GM23338 (cell line): ENCODE measurements at regions not wholly inside any gene's neighbourhood (a gene's known extent, or its start where the extent isn't known, plus 50 kb on each side); places are given as distances from the start of the nearest gene placed in this dataset.

Source experiments
- ATAC-seq: fragments of 200-7000 bp; cut with Tn5 transposase; 3 replicates; pipeline ENCODE4 v1.9.1; 2020
- DNase-seq: peaks from one replicate; pipeline ENCODE4 v3.0.0-alpha.2; 2015; ENCODE audit warnings: low spot score
- H2AFZ ChIP-seq: fragments of 200-600 bp; sonication (generic); 2 replicates; pipeline ENCODE4 v1.8.0; 2016; ENCODE audit warnings: antibody characterized with exemption, mild to moderate bottlenecking, moderate library complexity
- H3F3A ChIP-seq: fragments of 200-600 bp; sonication (generic); replicated peaks from 2 replicates; pipeline ENCODE4 v1.8.0; 2017; ENCODE audit warnings: antibody characterized with exemption, mixed run types, low read depth
- H3K27ac ChIP-seq: fragments of 200-600 bp; sonication (generic); 2 replicates; pipeline ENCODE4 v1.6.1; 2016; ENCODE audit warnings: low read depth
- H3K27me3 ChIP-seq: fragments of 200-600 bp; sonication (generic); 2 replicates; pipeline ENCODE4 v1.8.0; 2016; ENCODE audit warnings: mild to moderate bottlenecking, mixed run types, moderate library complexity; ENCODE audit not compliant: insufficient read depth
- H3K36me3 ChIP-seq: fragments of 200-600 bp; sonication (generic); 2 replicates; pipeline ENCODE4 v1.8.0; 2016; ENCODE audit warnings: mild to moderate bottlenecking; ENCODE audit not compliant: insufficient read depth
- H3K4me1 ChIP-seq: fragments of 200-600 bp; sonication (generic); 2 replicates; pipeline ENCODE4 v1.8.0; 2016; ENCODE audit warnings: mild to moderate bottlenecking, moderate library complexity; ENCODE audit not compliant: insufficient read depth
- H3K4me2 ChIP-seq: fragments of 200-600 bp; sonication (generic); 2 replicates; pipeline ENCODE4 v1.7.1; 2017; ENCODE audit warnings: mixed run types
- H3K4me3 ChIP-seq: fragments of 200-600 bp; sonication (generic); 2 replicates; pipeline ENCODE4 v1.6.1; 2016; ENCODE audit warnings: mixed run types
- H3K79me2 ChIP-seq: fragments of 200-600 bp; sonication (generic); replicated peaks from 2 replicates; pipeline ENCODE4 v1.8.0; 2017; ENCODE audit warnings: mild to moderate bottlenecking; ENCODE audit not compliant: insufficient read depth
- H3K9me2 ChIP-seq: fragments of 200-600 bp; sonication (generic); 2 replicates; pipeline ENCODE4 v1.8.0; 2017; ENCODE audit not compliant: insufficient read depth
- H4K20me1 ChIP-seq: fragments of 200-600 bp; sonication (generic); replicated peaks from 2 replicates; pipeline ENCODE4 v1.8.0; 2017; ENCODE audit warnings: mild to moderate bottlenecking; ENCODE audit not compliant: insufficient read depth
- H3K27ac Mint-ChIP-seq: 2 replicates; pipeline ENCODE4 v1.8.0; 2020; ENCODE audit warnings: inconsistent platforms, mild to moderate bottlenecking, moderate library complexity, mixed read lengths
- H3K27me3 Mint-ChIP-seq: 3 replicates; pipeline ENCODE4 v1.8.0; 2022; ENCODE audit warnings: low read depth, mild to moderate bottlenecking, moderate library complexity, mixed read lengths, inconsistent platforms; ENCODE audit not compliant: insufficient read depth, poor library complexity
- H3K36me3 Mint-ChIP-seq: 3 replicates; pipeline ENCODE4 v1.8.0; 2021; ENCODE audit warnings: low read depth, mild to moderate bottlenecking, inconsistent platforms, moderate library complexity, mixed read lengths
- H3K4me1 Mint-ChIP-seq: 3 replicates; pipeline ENCODE4 v1.8.0; 2020; ENCODE audit warnings: mild to moderate bottlenecking, inconsistent platforms, mixed read lengths
- H3K4me3 Mint-ChIP-seq: 3 replicates; pipeline ENCODE4 v1.8.0; 2021; ENCODE audit warnings: moderate library complexity, mild to moderate bottlenecking, inconsistent platforms, mixed read lengths
- H3K9me3 Mint-ChIP-seq: 3 replicates; pipeline ENCODE4 v1.8.0; 2020; ENCODE audit warnings: moderate library complexity, mild to moderate bottlenecking, inconsistent platforms, mixed read lengths
- CREB1 ChIP-seq: fragments of 250-450 bp; sonication (Bioruptor Pico); IDR thresholded peaks from 2 replicates; pipeline ENCODE4 v1.5.0; 2020; ENCODE audit warnings: low read depth, mild to moderate bottlenecking, moderate library complexity
- EZH2 ChIP-seq: fragments of 200-600 bp; sonication (generic); IDR thresholded peaks from one replicate; pipeline ENCODE4 v1.8.0; 2017; ENCODE audit warnings: antibody characterized with exemption, mild to moderate bottlenecking, low read depth; ENCODE audit not compliant: unreplicated experiment
- EZH2phosphoT487 ChIP-seq: fragments of 200-600 bp; sonication (generic); IDR thresholded peaks from one replicate; pipeline ENCODE4 v1.8.1; 2018; ENCODE audit warnings: antibody characterized with exemption; ENCODE audit not compliant: unreplicated experiment
- JUNB ChIP-seq: IDR thresholded peaks from one replicate; pipeline ENCODE4 v1.6.1; 2016; ENCODE audit warnings: antibody characterized with exemption; ENCODE audit not compliant: unreplicated experiment
- NANOG ChIP-seq: IDR thresholded peaks from 2 replicates; pipeline ENCODE4 v1.6.1; 2016; ENCODE audit warnings: antibody characterized with exemption, borderline replicate concordance
- POLR2AphosphoS5 ChIP-seq: IDR thresholded peaks from 2 replicates; pipeline ENCODE4 v1.6.1; 2016; ENCODE audit warnings: antibody characterized with exemption, low read depth
- STAT1 ChIP-seq: IDR thresholded peaks from one replicate; pipeline ENCODE4 v1.6.1; 2016; ENCODE audit warnings: antibody characterized with exemption; ENCODE audit not compliant: unreplicated experiment
- ZNF114 ChIP-seq: fragments of 250-450 bp; sonication (Bioruptor Pico); IDR thresholded peaks from 2 replicates; pipeline ENCODE4 v1.5.0; 2020; ENCODE audit warnings: mild to moderate bottlenecking, moderate library complexity
- ZNF331 ChIP-seq: fragments of 250-450 bp; sonication (Bioruptor Pico); IDR thresholded peaks from 2 replicates; pipeline ENCODE4 v1.5.0; 2020; ENCODE audit warnings: low read depth, mild to moderate bottlenecking, moderate library complexity
- TF ChIP-seq, protein P1 (sequence below): IDR thresholded peaks from one replicate; pipeline ENCODE4 v1.6.1; 2018; ENCODE audit warnings: antibody characterized with exemption; ENCODE audit not compliant: unreplicated experiment
- TF ChIP-seq, protein P2 (sequence below): IDR thresholded peaks from 2 replicates; pipeline ENCODE4 v1.6.1; 2016; ENCODE audit warnings: antibody characterized with exemption
- TF ChIP-seq, protein P3 (sequence below), 2 experiments: fragments of 200-600 bp in 1 of 2; sonication (generic) in 1 of 2; conservative IDR thresholded peaks; 2 replicates each; pipeline versions ENCODE4 v1.5.1 to v1.6.1; 2016 to 2017; ENCODE audit warnings: antibody characterized with exemption in 2 of 2, low read depth in 2 of 2, mild to moderate bottlenecking in 2 of 2, moderate library complexity in 1 of 2
- TF ChIP-seq, protein P4 (sequence below): fragments of 250-450 bp; sonication (Bioruptor Pico); IDR thresholded peaks from 2 replicates; pipeline ENCODE4 v1.5.0; 2020; ENCODE audit warnings: mild to moderate bottlenecking, moderate library complexity

DNA sequence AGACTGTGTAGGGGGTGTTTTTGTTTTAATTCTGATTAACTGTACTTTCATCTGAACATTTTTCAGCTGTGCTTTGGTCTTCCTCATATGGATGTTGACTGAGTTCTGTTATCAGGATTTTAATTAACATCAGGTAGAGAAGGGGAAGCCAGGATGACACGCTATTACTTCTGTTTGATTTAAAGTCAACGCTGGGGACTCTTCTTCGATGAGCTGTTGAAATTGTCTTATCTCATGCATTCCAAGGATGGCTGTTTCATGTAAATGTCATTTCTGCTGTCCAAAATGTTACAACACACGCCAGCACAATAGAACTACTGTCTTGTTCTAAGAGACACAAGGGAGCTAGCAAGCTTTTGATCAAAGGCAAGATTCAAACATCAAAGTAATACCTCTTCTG, 263.3 kb upstream of the CDH5 start:
- Mint-ChIP-seq H3K27me3 (no peaks in the 10 kb centered on the region), H3K9me3 (no peaks in the 10 kb centered on the region), H3K4me1 (no peaks in the 10 kb centered on the region), H3K27ac (no peak overlapping the region), H3K4me3 (no peak overlapping the region), H3K36me3 (no peaks in the 10 kb centered on the region)
- DNase-seq (no peak), ATAC-seq (no peak)
- Histone ChIP-seq H3K9me2 (no peaks in the 10 kb centered on the region), H3K4me1 (no peaks in the 10 kb centered on the region), H3K4me2 (no peak overlapping the region), H3K27me3 (no peaks in the 10 kb centered on the region), H2AFZ (no peak overlapping the region), H3K36me3 (no peaks in the 10 kb centered on the region), H4K20me1 (no peaks in the 10 kb centered on the region), H3F3A (no peaks in the 10 kb centered on the region), H3K4me3 (no peak overlapping the region), H3K27ac (no peak overlapping the region), H3K79me2 (no peaks in the 10 kb centered on the region)
- TF ChIP-seq CREB1 (CRISPR knock-in tag) (no peak), STAT1 (no peak), ZNF331 (CRISPR knock-in tag) (no peak), EZH2 (no peak), JUNB (no peak), EZH2phosphoT487 (no peak), ZNF114 (CRISPR knock-in tag) (no peak), NANOG (no peak), POLR2AphosphoS5 (no peak)
- TF ChIP-seq, protein P1, sequence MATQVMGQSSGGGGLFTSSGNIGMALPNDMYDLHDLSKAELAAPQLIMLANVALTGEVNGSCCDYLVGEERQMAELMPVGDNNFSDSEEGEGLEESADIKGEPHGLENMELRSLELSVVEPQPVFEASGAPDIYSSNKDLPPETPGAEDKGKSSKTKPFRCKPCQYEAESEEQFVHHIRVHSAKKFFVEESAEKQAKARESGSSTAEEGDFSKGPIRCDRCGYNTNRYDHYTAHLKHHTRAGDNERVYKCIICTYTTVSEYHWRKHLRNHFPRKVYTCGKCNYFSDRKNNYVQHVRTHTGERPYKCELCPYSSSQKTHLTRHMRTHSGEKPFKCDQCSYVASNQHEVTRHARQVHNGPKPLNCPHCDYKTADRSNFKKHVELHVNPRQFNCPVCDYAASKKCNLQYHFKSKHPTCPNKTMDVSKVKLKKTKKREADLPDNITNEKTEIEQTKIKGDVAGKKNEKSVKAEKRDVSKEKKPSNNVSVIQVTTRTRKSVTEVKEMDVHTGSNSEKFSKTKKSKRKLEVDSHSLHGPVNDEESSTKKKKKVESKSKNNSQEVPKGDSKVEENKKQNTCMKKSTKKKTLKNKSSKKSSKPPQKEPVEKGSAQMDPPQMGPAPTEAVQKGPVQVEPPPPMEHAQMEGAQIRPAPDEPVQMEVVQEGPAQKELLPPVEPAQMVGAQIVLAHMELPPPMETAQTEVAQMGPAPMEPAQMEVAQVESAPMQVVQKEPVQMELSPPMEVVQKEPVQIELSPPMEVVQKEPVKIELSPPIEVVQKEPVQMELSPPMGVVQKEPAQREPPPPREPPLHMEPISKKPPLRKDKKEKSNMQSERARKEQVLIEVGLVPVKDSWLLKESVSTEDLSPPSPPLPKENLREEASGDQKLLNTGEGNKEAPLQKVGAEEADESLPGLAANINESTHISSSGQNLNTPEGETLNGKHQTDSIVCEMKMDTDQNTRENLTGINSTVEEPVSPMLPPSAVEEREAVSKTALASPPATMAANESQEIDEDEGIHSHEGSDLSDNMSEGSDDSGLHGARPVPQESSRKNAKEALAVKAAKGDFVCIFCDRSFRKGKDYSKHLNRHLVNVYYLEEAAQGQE, result no peak
- TF ChIP-seq, protein P2, sequence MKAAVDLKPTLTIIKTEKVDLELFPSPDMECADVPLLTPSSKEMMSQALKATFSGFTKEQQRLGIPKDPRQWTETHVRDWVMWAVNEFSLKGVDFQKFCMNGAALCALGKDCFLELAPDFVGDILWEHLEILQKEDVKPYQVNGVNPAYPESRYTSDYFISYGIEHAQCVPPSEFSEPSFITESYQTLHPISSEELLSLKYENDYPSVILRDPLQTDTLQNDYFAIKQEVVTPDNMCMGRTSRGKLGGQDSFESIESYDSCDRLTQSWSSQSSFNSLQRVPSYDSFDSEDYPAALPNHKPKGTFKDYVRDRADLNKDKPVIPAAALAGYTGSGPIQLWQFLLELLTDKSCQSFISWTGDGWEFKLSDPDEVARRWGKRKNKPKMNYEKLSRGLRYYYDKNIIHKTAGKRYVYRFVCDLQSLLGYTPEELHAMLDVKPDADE, result no peak
- TF ChIP-seq, protein P3, sequence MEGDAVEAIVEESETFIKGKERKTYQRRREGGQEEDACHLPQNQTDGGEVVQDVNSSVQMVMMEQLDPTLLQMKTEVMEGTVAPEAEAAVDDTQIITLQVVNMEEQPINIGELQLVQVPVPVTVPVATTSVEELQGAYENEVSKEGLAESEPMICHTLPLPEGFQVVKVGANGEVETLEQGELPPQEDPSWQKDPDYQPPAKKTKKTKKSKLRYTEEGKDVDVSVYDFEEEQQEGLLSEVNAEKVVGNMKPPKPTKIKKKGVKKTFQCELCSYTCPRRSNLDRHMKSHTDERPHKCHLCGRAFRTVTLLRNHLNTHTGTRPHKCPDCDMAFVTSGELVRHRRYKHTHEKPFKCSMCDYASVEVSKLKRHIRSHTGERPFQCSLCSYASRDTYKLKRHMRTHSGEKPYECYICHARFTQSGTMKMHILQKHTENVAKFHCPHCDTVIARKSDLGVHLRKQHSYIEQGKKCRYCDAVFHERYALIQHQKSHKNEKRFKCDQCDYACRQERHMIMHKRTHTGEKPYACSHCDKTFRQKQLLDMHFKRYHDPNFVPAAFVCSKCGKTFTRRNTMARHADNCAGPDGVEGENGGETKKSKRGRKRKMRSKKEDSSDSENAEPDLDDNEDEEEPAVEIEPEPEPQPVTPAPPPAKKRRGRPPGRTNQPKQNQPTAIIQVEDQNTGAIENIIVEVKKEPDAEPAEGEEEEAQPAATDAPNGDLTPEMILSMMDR (conservative IDR thresholded peaks at IDR 0.05; ENCODE audit: low read depth in 2 of 2), result no peak
- TF ChIP-seq, protein P4, sequence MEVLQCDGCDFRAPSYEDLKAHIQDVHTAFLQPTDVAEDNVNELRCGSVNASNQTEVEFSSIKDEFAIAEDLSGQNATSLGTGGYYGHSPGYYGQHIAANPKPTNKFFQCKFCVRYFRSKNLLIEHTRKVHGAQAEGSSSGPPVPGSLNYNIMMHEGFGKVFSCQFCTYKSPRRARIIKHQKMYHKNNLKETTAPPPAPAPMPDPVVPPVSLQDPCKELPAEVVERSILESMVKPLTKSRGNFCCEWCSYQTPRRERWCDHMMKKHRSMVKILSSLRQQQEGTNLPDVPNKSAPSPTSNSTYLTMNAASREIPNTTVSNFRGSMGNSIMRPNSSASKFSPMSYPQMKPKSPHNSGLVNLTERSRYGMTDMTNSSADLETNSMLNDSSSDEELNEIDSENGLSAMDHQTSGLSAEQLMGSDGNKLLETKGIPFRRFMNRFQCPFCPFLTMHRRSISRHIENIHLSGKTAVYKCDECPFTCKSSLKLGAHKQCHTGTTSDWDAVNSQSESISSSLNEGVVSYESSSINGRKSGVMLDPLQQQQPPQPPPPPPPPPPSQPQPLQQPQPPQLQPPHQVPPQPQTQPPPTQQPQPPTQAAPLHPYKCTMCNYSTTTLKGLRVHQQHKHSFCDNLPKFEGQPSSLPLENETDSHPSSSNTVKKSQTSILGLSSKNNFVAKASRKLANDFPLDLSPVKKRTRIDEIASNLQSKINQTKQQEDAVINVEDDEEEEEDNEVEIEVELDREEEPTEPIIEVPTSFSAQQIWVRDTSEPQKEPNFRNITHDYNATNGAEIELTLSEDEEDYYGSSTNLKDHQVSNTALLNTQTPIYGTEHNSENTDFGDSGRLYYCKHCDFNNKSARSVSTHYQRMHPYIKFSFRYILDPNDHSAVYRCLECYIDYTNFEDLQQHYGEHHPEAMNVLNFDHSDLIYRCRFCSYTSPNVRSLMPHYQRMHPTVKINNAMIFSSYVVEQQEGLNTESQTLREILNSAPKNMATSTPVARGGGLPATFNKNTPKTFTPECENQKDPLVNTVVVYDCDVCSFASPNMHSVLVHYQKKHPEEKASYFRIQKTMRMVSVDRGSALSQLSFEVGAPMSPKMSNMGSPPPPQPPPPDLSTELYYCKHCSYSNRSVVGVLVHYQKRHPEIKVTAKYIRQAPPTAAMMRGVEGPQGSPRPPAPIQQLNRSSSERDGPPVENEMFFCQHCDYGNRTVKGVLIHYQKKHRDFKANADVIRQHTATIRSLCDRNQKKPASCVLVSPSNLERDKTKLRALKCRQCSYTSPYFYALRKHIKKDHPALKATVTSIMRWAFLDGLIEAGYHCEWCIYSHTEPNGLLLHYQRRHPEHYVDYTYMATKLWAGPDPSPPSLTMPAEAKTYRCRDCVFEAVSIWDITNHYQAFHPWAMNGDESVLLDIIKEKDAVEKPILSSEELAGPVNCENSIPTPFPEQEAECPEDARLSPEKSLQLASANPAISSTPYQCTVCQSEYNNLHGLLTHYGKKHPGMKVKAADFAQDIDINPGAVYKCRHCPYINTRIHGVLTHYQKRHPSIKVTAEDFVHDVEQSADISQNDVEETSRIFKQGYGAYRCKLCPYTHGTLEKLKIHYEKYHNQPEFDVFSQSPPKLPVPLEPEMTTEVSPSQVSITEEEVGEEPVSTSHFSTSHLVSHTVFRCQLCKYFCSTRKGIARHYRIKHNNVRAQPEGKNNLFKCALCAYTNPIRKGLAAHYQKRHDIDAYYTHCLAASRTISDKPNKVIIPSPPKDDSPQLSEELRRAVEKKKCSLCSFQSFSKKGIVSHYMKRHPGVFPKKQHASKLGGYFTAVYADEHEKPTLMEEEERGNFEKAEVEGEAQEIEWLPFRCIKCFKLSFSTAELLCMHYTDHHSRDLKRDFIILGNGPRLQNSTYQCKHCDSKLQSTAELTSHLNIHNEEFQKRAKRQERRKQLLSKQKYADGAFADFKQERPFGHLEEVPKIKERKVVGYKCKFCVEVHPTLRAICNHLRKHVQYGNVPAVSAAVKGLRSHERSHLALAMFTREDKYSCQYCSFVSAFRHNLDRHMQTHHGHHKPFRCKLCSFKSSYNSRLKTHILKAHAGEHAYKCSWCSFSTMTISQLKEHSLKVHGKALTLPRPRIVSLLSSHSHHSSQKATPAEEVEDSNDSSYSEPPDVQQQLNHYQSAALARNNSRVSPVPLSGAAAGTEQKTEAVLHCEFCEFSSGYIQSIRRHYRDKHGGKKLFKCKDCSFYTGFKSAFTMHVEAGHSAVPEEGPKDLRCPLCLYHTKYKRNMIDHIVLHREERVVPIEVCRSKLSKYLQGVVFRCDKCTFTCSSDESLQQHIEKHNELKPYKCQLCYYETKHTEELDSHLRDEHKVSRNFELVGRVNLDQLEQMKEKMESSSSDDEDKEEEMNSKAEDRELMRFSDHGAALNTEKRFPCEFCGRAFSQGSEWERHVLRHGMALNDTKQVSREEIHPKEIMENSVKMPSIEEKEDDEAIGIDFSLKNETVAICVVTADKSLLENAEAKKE (CRISPR knock-in tag), result no peak
